K562 (cell line): ENCODE measurements at regions not wholly inside any gene's neighbourhood (a gene's known extent, or its start where the extent isn't known, plus 50 kb on each side); places are given as distances from the start of the nearest gene placed in this dataset.

Experiments
- ATAC-seq: fragments of 200-7000 bp; cut with Tn5 transposase; 3 replicates; pipeline ENCODE4 v1.9.1; 2020; ENCODE audit warnings: moderate library complexity
- BruUV-seq: library from RNA; stranded (reverse); fragments of 400-500 nt; replicated peaks from 2 replicates; lab custom pipeline; 2021; lab: Mats Ljungman, UMichigan
- CTCF ChIA-PET: fragments of 300-600 bp; formaldehyde crosslinking; extraction: SDS; loops from one replicate; lab custom pipeline; 2021; ENCODE audit warnings: low intra/inter-chr PET ratio; lab: Yijun Ruan, JAX
- POLR2A ChIA-PET: fragments of 300-600, 350-650 bp; sonication (Branson Sonifier 250); formaldehyde crosslinking; extraction: SDS; loops from one replicate; lab custom pipeline; 2021; ENCODE audit warnings: antibody characterized with exemption, inconsistent platforms; lab: Yijun Ruan, JAX
- DNase-seq, 4 experiments: peaks; one replicate each; pipeline versions ENCODE4 v3.0.0 to v3.0.0-alpha.2; 2011 to 2018; ENCODE audit warnings: low spot score in 3 of 4, mixed read lengths in 3 of 4; ENCODE audit errors: extremely low read depth in 1 of 4
- FAIRE-seq: peaks from 2 replicates; lab custom pipeline; 2011; peaks lifted over from hg19 to GRCh38; lab: Jason Lieb, UNC
- H2AFZ ChIP-seq: 2 replicates; pipeline ENCODE4 v1.6.0; 2011; ENCODE audit warnings: low read depth, low read length, control low read depth, inconsistent platforms
- H3K27ac ChIP-seq: fragments of 200-600 bp; 3 replicates; pipeline ENCODE4 v1.8.0; 2011; ENCODE audit warnings: low read depth, mild to moderate bottlenecking, control low read depth, inconsistent platforms, low read length, moderate library complexity, mixed read lengths; ENCODE audit errors: extremely low read depth
- H3K27me3 ChIP-seq, 2 experiments: fragments of 300-600 bp in 1 of 2; 2 replicates in 1 of 2; 3 replicates in 1 of 2; pipeline versions ENCODE4 v1.6.0 to v1.8.0; 2011; ENCODE audit warnings: inconsistent platforms in 2 of 2, low read length in 2 of 2, mild to moderate bottlenecking in 1 of 2, mixed read lengths in 1 of 2, moderate library complexity in 1 of 2; ENCODE audit not compliant: control insufficient read depth in 2 of 2, insufficient read depth in 2 of 2
- H3K36me3 ChIP-seq: fragments of 300-600 bp; 3 replicates; pipeline ENCODE4 v1.8.0; 2011; ENCODE audit warnings: mild to moderate bottlenecking, low read length, inconsistent platforms; ENCODE audit not compliant: control insufficient read depth, insufficient read depth
- H3K4me1 ChIP-seq, 2 experiments: fragments of 200-600 bp in 1 of 2; replicated peaks in 1 of 2; 2 replicates in 1 of 2; 3 replicates in 1 of 2; pipeline versions ENCODE4 v1.5.1 to v1.8.0; 2011; ENCODE audit warnings: inconsistent platforms in 2 of 2, low read length in 2 of 2, mild to moderate bottlenecking in 1 of 2, mixed read lengths in 1 of 2, moderate library complexity in 1 of 2; ENCODE audit not compliant: control insufficient read depth in 2 of 2, insufficient read depth in 2 of 2
- H3K4me2 ChIP-seq: 2 replicates; pipeline ENCODE4 v1.6.1; 2011; ENCODE audit warnings: low read length, control low read depth, inconsistent platforms, mixed read lengths; ENCODE audit not compliant: insufficient read depth
- H3K4me3 ChIP-seq: fragments of 200-600 bp; sonication (generic), shearing (Covaris generic); 2 replicates; pipeline ENCODE4 v1.5.1; 2016; ENCODE audit warnings: control low read depth, inconsistent platforms
- H3K79me2 ChIP-seq: fragments of 200-600 bp; 3 replicates; pipeline ENCODE4 v1.8.0; 2011; ENCODE audit warnings: low read length, inconsistent platforms; ENCODE audit not compliant: control insufficient read depth, insufficient read depth
- H3K9ac ChIP-seq, 2 experiments: 2 replicates each; pipeline versions ENCODE4 v1.6.0 to v1.6.1; 2011; ENCODE audit warnings: low read depth in 2 of 2, low read length in 2 of 2, control low read depth in 1 of 2, inconsistent platforms in 1 of 2, mild to moderate bottlenecking in 1 of 2, mixed read lengths in 1 of 2; ENCODE audit not compliant: insufficient read depth in 1 of 2
- H3K9me1 ChIP-seq: one replicate; pipeline ENCODE4 v1.6.0; 2011; ENCODE audit warnings: inconsistent platforms, mild to moderate bottlenecking, low read length, moderate library complexity; ENCODE audit not compliant: control insufficient read depth, insufficient read depth
- H3K9me3 ChIP-seq: replicated peaks from 2 replicates; pipeline ENCODE4 v1.5.1; 2011; ENCODE audit warnings: low read depth, low read length, inconsistent platforms; ENCODE audit not compliant: control insufficient read depth, insufficient read depth
- H4K20me1 ChIP-seq: replicated peaks from 2 replicates; pipeline ENCODE4 v1.6.1; 2011; ENCODE audit warnings: low read length, inconsistent platforms, mixed read lengths; ENCODE audit not compliant: control insufficient read depth, insufficient read depth
- ASH1L ChIP-seq: fragments of 450-650 bp; IDR thresholded peaks from 2 replicates; pipeline ENCODE4 v1.6.1; 2018; ENCODE audit warnings: borderline replicate concordance, mild to moderate bottlenecking, low read depth; ENCODE audit not compliant: partially characterized antibody
- ETV1 ChIP-seq: fragments of 450-650 bp; conservative IDR thresholded peaks from 2 replicates; pipeline ENCODE4 v1.6.1; 2016; ENCODE audit warnings: missing genetic modification characterization, control low read depth, low read depth, missing compliant biosample characterization
- LEF1 ChIP-seq: fragments of 450-650 bp; IDR thresholded peaks from 2 replicates; pipeline ENCODE4 v1.6.1; 2016; ENCODE audit warnings: mild to moderate bottlenecking
- NR3C1 ChIP-seq: sonication (generic); formaldehyde crosslinking; IDR thresholded peaks from 2 replicates; pipeline ENCODE4 v1.8.1; 2022; ENCODE audit warnings: missing genetic modification reagents
- RBM14 ChIP-seq: fragments of 200-400 bp; formaldehyde crosslinking; IDR thresholded peaks from 2 replicates; pipeline ENCODE4 v1.6.1; 2018; ENCODE audit warnings: low read depth, mild to moderate bottlenecking, low read length, moderate library complexity, borderline replicate concordance; ENCODE audit not compliant: insufficient read depth
- RBM34 ChIP-seq: fragments of 200-400 bp; formaldehyde crosslinking; IDR thresholded peaks from 2 replicates; pipeline ENCODE4 v1.6.1; 2018; ENCODE audit warnings: low read length, borderline replicate concordance; ENCODE audit not compliant: insufficient read depth
- SP1 ChIP-seq: sonication (generic); formaldehyde crosslinking; IDR thresholded peaks from 2 replicates; pipeline ENCODE4 v1.8.1; 2022; ENCODE audit warnings: mild to moderate bottlenecking, missing genetic modification reagents
- STAT5B ChIP-seq: fragments of 250-450 bp; sonication (Bioruptor Pico); IDR thresholded peaks from 2 replicates; pipeline ENCODE4 v1.8.0; 2021; ENCODE audit warnings: mild to moderate bottlenecking, inconsistent platforms
- XRCC3 ChIP-seq: fragments of 450-650 bp; IDR thresholded peaks from 2 replicates; pipeline ENCODE4 v1.6.1; 2017; ENCODE audit warnings: mild to moderate bottlenecking, moderate library complexity
- ZNF766 ChIP-seq: fragments of 200-800 bp; sonication (Bioruptor generic); conservative IDR thresholded peaks from 2 replicates; pipeline ENCODE4 v1.6.1; 2016; ENCODE audit warnings: missing genetic modification characterization, missing compliant biosample characterization
- WGBS: fragments of 100-300 bp; shearing (Covaris generic); methylation state at CpG from one replicate; pipeline ENCODE4 v1.1.6; 2016; ENCODE audit warnings: low coverage, mixed read lengths; ENCODE audit not compliant: insufficient coverage; ENCODE audit errors: missing lambda C conversion rate; 5-methylcytosine and 5-hydroxymethylcytosine counted together
- in situ Hi-C: fragments of 300-500 bp; cut with MboI; formaldehyde crosslinking; loops from 4 replicates; pipeline ENCODE4 v1.15.0; 2018; ENCODE audit warnings: inconsistent platforms, mixed read lengths
- intact Hi-C: fragments of 100-400 bp; cut with micrococcal nuclease; formaldehyde crosslinking; loops from 2 replicates; pipeline ENCODE4 v1.14.2; 2022
- TF ChIP-seq, protein P1 (sequence below): fragments of 450-650 bp; IDR thresholded peaks from 2 replicates; pipeline ENCODE4 v1.6.1; 2016; ENCODE audit warnings: mild to moderate bottlenecking
- TF ChIP-seq, protein P2 (sequence below): fragments of 450-650 bp; IDR thresholded peaks from 2 replicates; pipeline ENCODE4 v1.6.1; 2016; ENCODE audit warnings: low read depth
- TF ChIP-seq, protein P3 (sequence below), 2 experiments: fragments of 450-650 bp in 1 of 2; sonication (generic) in 1 of 2; formaldehyde crosslinking; conservative IDR thresholded peaks; 2 replicates each; pipeline versions ENCODE4 v1.4.0 to v1.8.1; 2020 to 2022; ENCODE audit warnings: mild to moderate bottlenecking in 1 of 2, missing genetic modification reagents in 1 of 2

DNA sequence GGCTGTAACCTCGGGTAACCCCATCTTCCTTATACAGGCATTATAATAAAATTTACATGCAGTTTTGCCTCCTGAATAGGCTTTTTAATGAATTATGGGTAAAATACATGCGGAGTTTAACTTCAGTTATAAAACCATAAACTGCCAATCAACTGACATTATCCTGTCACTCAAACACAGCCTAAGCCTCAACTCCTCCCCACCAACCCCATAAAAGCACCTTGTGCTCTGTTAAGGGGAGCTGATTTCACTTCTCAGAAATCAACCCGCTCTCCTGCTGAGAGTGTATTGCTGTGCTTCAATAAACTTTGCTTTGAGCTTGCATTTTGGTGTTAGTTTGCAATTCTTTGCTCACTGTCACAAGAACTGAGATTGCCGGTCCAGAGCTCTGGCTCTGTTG lies 1812.2 kb downstream of the BRINP3 start:
- Histone ChIP-seq H3K4me2 (no peak overlapping the region), H3K4me1 (no peaks in the 10 kb centered on the region), H2AFZ (no peak overlapping the region), H3K36me3 (no peaks in the 10 kb centered on the region), H3K9me3 (no peaks in the 10 kb centered on the region), H4K20me1 (no peaks in the 10 kb centered on the region), H3K27ac (no peak overlapping the region), H3K4me3 (no peak overlapping the region), H3K79me2 (no peaks in the 10 kb centered on the region), H3K9me1 (no peaks in the 10 kb centered on the region), H3K9ac (no peak overlapping the region), H3K27me3 (no peaks in the 10 kb centered on the region)
- FAIRE-seq (no peak), ATAC-seq (no peak), DNase-seq (no peak)
- BruUV-seq, result no TSS peak
- in situ Hi-C loops, result no loop called here
- ChIA-PET POLR2A (no interaction called here), CTCF (no interaction called here)
- 0% methylated on average over 4 of the region's 4 CpGs for WGBS
- intact Hi-C loops, result no loop called here
- no peak for TF ChIP-seq ASH1L
- TF ChIP-seq, protein P1, sequence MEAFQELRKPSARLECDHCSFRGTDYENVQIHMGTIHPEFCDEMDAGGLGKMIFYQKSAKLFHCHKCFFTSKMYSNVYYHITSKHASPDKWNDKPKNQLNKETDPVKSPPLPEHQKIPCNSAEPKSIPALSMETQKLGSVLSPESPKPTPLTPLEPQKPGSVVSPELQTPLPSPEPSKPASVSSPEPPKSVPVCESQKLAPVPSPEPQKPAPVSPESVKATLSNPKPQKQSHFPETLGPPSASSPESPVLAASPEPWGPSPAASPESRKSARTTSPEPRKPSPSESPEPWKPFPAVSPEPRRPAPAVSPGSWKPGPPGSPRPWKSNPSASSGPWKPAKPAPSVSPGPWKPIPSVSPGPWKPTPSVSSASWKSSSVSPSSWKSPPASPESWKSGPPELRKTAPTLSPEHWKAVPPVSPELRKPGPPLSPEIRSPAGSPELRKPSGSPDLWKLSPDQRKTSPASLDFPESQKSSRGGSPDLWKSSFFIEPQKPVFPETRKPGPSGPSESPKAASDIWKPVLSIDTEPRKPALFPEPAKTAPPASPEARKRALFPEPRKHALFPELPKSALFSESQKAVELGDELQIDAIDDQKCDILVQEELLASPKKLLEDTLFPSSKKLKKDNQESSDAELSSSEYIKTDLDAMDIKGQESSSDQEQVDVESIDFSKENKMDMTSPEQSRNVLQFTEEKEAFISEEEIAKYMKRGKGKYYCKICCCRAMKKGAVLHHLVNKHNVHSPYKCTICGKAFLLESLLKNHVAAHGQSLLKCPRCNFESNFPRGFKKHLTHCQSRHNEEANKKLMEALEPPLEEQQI, result no peak
- TF ChIP-seq XRCC3, result no peak
- TF ChIP-seq LEF1, result no peak
- TF ChIP-seq NR3C1 (CRISPR knock-in tag), result no peak
- TF ChIP-seq, protein P2, sequence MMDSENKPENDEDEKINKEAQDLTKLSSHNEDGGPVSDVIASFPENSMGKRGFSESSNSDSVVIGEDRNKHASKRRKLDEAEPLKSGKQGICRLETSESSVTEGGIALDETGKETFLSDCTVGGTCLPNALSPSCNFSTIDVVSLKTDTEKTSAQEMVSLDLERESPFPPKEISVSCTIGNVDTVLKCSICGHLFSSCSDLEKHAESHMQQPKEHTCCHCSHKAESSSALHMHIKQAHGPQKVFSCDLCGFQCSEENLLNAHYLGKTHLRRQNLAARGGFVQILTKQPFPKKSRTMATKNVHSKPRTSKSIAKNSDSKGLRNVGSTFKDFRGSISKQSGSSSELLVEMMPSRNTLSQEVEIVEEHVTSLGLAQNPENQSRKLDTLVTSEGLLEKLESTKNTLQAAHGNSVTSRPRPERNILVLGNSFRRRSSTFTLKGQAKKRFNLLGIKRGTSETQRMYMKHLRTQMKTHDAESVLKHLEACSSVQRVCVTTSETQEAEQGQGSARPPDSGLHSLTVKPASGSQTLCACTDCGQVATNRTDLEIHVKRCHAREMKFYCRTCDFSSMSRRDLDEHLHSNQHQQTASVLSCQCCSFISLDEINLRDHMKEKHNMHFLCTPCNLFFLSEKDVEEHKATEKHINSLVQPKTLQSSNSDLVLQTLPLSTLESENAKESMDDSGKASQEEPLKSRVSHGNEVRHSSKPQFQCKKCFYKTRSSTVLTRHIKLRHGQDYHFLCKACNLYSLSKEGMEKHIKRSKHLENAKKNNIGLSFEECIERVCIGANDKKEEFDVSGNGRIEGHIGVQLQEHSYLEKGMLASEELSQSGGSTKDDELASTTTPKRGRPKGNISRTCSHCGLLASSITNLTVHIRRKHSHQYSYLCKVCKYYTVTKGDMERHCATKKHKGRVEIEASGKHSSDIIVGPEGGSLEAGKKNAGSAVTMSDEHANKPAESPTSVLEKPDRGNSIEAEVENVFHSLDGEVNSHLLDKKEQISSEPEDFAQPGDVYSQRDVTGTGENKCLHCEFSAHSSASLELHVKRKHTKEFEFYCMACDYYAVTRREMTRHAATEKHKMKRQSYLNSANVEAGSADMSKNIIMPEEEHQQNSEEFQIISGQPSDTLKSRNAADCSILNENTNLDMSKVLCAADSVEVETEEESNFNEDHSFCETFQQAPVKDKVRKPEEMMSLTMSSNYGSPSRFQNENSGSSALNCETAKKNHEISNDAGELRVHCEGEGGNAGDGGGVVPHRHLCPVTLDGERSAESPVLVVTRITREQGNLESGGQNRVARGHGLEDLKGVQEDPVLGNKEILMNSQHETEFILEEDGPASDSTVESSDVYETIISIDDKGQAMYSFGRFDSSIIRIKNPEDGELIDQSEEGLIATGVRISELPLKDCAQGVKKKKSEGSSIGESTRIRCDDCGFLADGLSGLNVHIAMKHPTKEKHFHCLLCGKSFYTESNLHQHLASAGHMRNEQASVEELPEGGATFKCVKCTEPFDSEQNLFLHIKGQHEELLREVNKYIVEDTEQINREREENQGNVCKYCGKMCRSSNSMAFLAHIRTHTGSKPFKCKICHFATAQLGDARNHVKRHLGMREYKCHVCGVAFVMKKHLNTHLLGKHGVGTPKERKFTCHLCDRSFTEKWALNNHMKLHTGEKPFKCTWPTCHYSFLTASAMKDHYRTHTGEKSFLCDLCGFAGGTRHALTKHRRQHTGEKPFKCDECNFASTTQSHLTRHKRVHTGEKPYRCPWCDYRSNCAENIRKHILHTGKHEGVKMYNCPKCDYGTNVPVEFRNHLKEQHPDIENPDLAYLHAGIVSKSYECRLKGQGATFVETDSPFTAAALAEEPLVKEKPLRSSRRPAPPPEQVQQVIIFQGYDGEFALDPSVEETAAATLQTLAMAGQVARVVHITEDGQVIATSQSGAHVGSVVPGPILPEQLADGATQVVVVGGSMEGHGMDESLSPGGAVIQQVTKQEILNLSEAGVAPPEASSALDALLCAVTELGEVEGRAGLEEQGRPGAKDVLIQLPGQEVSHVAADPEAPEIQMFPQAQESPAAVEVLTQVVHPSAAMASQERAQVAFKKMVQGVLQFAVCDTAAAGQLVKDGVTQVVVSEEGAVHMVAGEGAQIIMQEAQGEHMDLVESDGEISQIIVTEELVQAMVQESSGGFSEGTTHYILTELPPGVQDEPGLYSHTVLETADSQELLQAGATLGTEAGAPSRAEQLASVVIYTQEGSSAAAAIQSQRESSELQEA, result no peak
- TF ChIP-seq RBM14, result no peak
- TF ChIP-seq SP1 (CRISPR knock-in tag), result no peak
- TF ChIP-seq ZNF766, result no peak
- no peak for TF ChIP-seq STAT5B (CRISPR knock-in tag)
- TF ChIP-seq, protein P3, sequence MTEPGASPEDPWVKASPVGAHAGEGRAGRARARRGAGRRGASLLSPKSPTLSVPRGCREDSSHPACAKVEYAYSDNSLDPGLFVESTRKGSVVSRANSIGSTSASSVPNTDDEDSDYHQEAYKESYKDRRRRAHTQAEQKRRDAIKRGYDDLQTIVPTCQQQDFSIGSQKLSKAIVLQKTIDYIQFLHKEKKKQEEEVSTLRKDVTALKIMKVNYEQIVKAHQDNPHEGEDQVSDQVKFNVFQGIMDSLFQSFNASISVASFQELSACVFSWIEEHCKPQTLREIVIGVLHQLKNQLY (CRISPR knock-in tag; conservative IDR thresholded peaks at IDR 0.05), result no peak
- no peak for TF ChIP-seq RBM34
- no peak for TF ChIP-seq ETV1
